Panc1 (cell line): ENCODE measurements at regions not wholly inside any gene's neighbourhood (a gene's known extent, or its start where the extent isn't known, plus 50 kb on each side); places are given as distances from the start of the nearest gene placed in this dataset.

Experiments
- POLR2AphosphoS5 ChIP-seq: IDR thresholded peaks from 2 replicates; pipeline ENCODE4 v1.6.1; 2012; ENCODE audit warnings: mild to moderate bottlenecking, low read depth, low read length, moderate library complexity
- TF ChIP-seq, protein P1 (sequence below): fragments of 450-650 bp; IDR thresholded peaks from 2 replicates; pipeline ENCODE4 v1.5.1; 2017; ENCODE audit warnings: mild to moderate bottlenecking

DNA sequence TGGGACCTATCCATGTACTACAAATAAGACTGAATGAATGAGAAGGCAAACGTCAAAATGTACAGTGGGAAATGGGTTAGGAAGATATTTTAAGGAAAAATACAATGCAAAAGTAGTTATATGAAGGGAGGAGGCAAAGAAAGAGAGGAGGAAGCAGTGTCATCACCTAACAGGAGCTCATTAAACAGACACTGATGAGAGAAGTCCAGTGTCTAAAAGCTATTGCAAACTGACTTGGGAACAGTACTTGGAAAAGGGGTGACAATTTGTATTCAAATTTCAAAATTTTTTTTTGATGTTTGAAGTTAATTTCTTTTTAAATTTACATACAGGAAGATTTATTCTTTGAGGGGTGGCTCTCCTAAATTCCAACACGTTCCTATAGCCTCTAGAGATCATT lies 143.5 kb upstream of the NOX3 start:
- TF ChIP-seq, protein P1, sequence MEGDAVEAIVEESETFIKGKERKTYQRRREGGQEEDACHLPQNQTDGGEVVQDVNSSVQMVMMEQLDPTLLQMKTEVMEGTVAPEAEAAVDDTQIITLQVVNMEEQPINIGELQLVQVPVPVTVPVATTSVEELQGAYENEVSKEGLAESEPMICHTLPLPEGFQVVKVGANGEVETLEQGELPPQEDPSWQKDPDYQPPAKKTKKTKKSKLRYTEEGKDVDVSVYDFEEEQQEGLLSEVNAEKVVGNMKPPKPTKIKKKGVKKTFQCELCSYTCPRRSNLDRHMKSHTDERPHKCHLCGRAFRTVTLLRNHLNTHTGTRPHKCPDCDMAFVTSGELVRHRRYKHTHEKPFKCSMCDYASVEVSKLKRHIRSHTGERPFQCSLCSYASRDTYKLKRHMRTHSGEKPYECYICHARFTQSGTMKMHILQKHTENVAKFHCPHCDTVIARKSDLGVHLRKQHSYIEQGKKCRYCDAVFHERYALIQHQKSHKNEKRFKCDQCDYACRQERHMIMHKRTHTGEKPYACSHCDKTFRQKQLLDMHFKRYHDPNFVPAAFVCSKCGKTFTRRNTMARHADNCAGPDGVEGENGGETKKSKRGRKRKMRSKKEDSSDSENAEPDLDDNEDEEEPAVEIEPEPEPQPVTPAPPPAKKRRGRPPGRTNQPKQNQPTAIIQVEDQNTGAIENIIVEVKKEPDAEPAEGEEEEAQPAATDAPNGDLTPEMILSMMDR: no peak
- no peak for TF ChIP-seq POLR2AphosphoS5
